Endodermal cell (in vitro differentiated cells): ENCODE measurements at regions not wholly inside any gene's neighbourhood (a gene's known extent, or its start where the extent isn't known, plus 50 kb on each side); places are given as distances from the start of the nearest gene placed in this dataset.
"Not testable (repeated sequence)": the region's sequence is repeated elsewhere in the genome, so short reads cannot be mapped to it uniquely, and the experiment has no call there.

Experiments
- DNase-seq: peaks from one replicate; pipeline ENCODE4 v3.0.0-alpha.2; 2017
- H3K27ac ChIP-seq: 2 replicates; pipeline ENCODE4 v1.5.1; 2013; ENCODE audit warnings: mild to moderate bottlenecking, low read depth, low read length, moderate library complexity
- H3K27me3 ChIP-seq: 2 replicates; pipeline ENCODE4 v1.6.1; 2013; ENCODE audit warnings: mild to moderate bottlenecking, low read length, moderate library complexity; ENCODE audit not compliant: insufficient read depth, control insufficient read depth, poor library complexity, severe bottlenecking
- H3K36me3 ChIP-seq: 2 replicates; pipeline ENCODE4 v1.7.0; 2013; ENCODE audit warnings: mild to moderate bottlenecking, low read length, moderate library complexity; ENCODE audit not compliant: control insufficient read depth, insufficient read depth
- H3K4me1 ChIP-seq: one replicate; pipeline ENCODE4 v1.7.0; 2013; ENCODE audit warnings: low read length; ENCODE audit not compliant: control insufficient read depth, insufficient read depth
- H3K4me3 ChIP-seq: 2 replicates; pipeline ENCODE4 v1.5.1; 2013; ENCODE audit warnings: mild to moderate bottlenecking, low read length, moderate library complexity
- H3K9ac ChIP-seq: 2 replicates; pipeline ENCODE4 v1.6.1; 2013; ENCODE audit warnings: mild to moderate bottlenecking, low read length, moderate library complexity; ENCODE audit not compliant: poor library complexity, severe bottlenecking; ENCODE audit errors: extremely low read depth
- H3K9me3 ChIP-seq: 2 replicates; pipeline ENCODE4 v1.6.1; 2013; ENCODE audit warnings: mild to moderate bottlenecking, low read length, moderate library complexity; ENCODE audit not compliant: control insufficient read depth
- H3K27ac Mint-ChIP-seq: 2 replicates; pipeline ENCODE4 v1.8.0; 2020; ENCODE audit warnings: mixed read lengths
- H3K27me3 Mint-ChIP-seq: 2 replicates; pipeline ENCODE4 v1.8.0; 2021; ENCODE audit warnings: mild to moderate bottlenecking, mixed read lengths; ENCODE audit not compliant: insufficient read depth
- H3K36me3 Mint-ChIP-seq: 2 replicates; pipeline ENCODE4 v1.8.0; 2020; ENCODE audit warnings: low read depth, mixed read lengths
- H3K4me1 Mint-ChIP-seq: 2 replicates; pipeline ENCODE4 v1.8.0; 2020; ENCODE audit warnings: mixed read lengths
- H3K4me3 Mint-ChIP-seq: 2 replicates; pipeline ENCODE4 v1.8.0; 2020; ENCODE audit warnings: mild to moderate bottlenecking, moderate library complexity, mixed read lengths
- H3K9me3 Mint-ChIP-seq: 2 replicates; pipeline ENCODE4 v1.8.0; 2020; ENCODE audit warnings: mild to moderate bottlenecking, mixed read lengths
- WGBS, 2 experiments: methylation state at CpG; one replicate each; pipeline versions ENCODE4 v1.1.5 to v1.1.7; 2013; ENCODE audit warnings: missing lambda C conversion rate in 2 of 2, mixed read lengths in 1 of 2; ENCODE audit not compliant: insufficient coverage in 1 of 2, insufficient read length in 1 of 2; 5-methylcytosine and 5-hydroxymethylcytosine counted together
- TF ChIP-seq, protein P1 (sequence below): fragments of 200-600 bp; sonication (generic); conservative IDR thresholded peaks from 2 replicates; pipeline ENCODE4 v1.5.0; 2021; ENCODE audit warnings: antibody characterized with exemption, mild to moderate bottlenecking

DNA sequence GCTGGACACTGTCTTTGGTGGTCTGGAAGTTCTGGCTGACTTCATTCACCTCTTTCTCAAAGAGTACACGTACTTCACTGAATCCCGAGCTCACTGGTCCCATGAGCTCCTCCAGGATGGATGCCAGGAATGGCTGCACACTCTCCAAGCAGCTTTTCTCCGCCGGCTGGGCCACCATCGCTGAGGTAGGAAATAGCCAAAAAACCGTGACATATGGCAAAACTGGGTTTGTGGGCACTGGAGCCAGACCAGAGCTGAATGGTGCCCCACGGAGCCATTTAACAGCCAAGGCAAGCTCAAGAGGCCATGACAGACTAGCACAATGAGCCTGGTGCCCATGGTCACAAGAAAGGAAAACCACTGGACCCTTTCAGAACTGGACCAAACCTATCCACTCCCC is 64.0 kb upstream of the EDEM3 start:
- no peaks in the 10 kb centered on the region for H3K27me3 Mint-ChIP-seq
- H3K27ac Mint-ChIP-seq: no peak overlapping the region
- H3K4me3 Mint-ChIP-seq: no peak overlapping the region
- Histone ChIP-seq H3K27ac (no peak overlapping the region), H3K4me1 (no peaks in the 10 kb centered on the region), H3K9ac (no peak overlapping the region), H3K36me3 (no peaks in the 10 kb centered on the region), H3K9me3 (peaks cover 31% of the 10 kb centered on the region), H3K4me3 (no peak overlapping the region), H3K27me3 (no peaks in the 10 kb centered on the region)
- TF ChIP-seq, protein P1, sequence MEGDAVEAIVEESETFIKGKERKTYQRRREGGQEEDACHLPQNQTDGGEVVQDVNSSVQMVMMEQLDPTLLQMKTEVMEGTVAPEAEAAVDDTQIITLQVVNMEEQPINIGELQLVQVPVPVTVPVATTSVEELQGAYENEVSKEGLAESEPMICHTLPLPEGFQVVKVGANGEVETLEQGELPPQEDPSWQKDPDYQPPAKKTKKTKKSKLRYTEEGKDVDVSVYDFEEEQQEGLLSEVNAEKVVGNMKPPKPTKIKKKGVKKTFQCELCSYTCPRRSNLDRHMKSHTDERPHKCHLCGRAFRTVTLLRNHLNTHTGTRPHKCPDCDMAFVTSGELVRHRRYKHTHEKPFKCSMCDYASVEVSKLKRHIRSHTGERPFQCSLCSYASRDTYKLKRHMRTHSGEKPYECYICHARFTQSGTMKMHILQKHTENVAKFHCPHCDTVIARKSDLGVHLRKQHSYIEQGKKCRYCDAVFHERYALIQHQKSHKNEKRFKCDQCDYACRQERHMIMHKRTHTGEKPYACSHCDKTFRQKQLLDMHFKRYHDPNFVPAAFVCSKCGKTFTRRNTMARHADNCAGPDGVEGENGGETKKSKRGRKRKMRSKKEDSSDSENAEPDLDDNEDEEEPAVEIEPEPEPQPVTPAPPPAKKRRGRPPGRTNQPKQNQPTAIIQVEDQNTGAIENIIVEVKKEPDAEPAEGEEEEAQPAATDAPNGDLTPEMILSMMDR: no peak
- DNase-seq: no peak
- no peaks in the 10 kb centered on the region for H3K4me1 Mint-ChIP-seq
- peaks cover 17% of the 10 kb centered on the region for H3K36me3 Mint-ChIP-seq
- 94 to 98% methylated on average over 5 to 7 of the region's 7 CpGs for WGBS, 2 experiments
- peaks cover 31% of the 10 kb centered on the region for H3K9me3 Mint-ChIP-seq

DNA sequence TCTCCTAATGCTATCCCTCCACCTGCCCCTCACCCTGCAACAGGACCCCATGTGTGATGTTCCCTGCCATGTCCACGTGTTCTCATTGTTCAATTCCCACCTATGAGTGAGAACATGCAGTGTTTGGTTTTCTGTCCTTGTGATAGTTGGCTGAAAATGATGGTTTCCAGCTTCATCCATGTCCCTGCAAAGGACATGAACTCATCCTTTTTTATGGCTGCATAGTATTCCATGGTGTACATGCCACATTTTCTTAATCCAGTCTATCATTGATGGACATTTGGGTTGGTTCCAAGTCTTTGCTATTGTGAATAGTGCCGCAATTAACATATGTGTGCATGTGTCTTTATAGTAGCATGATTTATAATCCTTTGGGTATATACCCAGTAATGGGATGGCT is 62.3 kb upstream of the EDEM3 start:
- H3K36me3 ChIP-seq, H3K4me1 Mint-ChIP-seq, H3K9ac ChIP-seq, H3K4me3 Mint-ChIP-seq, H3K27ac Mint-ChIP-seq, DNase-seq, H3K27ac ChIP-seq, H3K27me3 Mint-ChIP-seq, H3K4me1 ChIP-seq, H3K27me3 ChIP-seq, H3K4me3 ChIP-seq: not testable (repeated sequence)
- Mint-ChIP-seq H3K9me3 (peaks cover 43% of the 10 kb centered on the region), H3K36me3 (peaks cover 20% of the 10 kb centered on the region)
- peaks cover 48% of the 10 kb centered on the region for H3K9me3 ChIP-seq
- WGBS, 2 experiments: 100% methylated on average over 1 of the region's 2 CpGs; no CpG with 5 or more reads in 1 of the 2 experiments

DNA sequence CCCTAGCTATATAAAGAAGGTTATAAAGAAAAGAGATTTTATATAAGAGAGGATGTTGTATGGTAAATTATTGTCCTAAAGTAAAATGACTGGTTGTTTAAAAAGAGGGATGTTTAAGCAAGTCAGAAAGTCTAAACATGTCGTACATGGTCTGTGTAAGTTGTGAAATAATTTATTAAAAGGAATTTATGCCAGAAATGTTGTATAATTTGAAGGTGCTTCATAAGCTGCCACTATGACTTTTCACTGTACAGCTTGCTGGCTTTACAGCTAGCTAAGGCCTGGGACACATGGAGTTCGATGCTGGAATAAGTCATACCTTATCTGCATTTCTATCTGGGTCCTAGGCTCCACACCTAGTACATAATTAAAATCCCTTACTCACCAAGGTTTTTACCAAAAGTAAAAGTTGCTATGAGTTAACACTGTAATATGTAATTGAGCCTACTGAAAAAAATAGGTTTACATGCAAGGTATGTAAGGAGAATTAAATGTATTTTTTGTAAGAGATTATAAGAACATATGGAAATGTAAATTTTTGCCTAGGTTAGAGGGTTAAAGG is 59.0 kb upstream of the EDEM3 start:
- H3K9me3 Mint-ChIP-seq: peaks cover 48% of the 10 kb centered on the region

More for the DNA sequence above, 59.0 kb upstream of the EDEM3 start:
- H3K27ac ChIP-seq: no peak overlapping the region
- Mint-ChIP-seq H3K27ac (no peak overlapping the region), H3K27me3 (no peaks in the 10 kb centered on the region), H3K4me3 (no peak overlapping the region), H3K4me1 (no peaks in the 10 kb centered on the region), H3K36me3 (peaks cover 30% of the 10 kb centered on the region)
- peaks cover 53% of the 10 kb centered on the region for H3K9me3 ChIP-seq
- TF ChIP-seq, protein P1: no peak
- H3K36me3 ChIP-seq: no peaks in the 10 kb centered on the region
- no peak for DNase-seq
- H3K4me1 ChIP-seq: no peaks in the 10 kb centered on the region
- H3K4me3 ChIP-seq: peak overlapping the region; percentile 49
- no peaks in the 10 kb centered on the region for H3K27me3 ChIP-seq
- H3K9ac ChIP-seq: no peak overlapping the region
- WGBS, 2 experiments: 90% methylated on average over 2 of the region's 2 CpGs
